ENCODE measurements at regions not wholly inside any gene's neighbourhood (a gene's known extent, or its start where the extent isn't known, plus 50 kb on each side); places are given as distances from the start of the nearest gene placed in this dataset.

DNA sequence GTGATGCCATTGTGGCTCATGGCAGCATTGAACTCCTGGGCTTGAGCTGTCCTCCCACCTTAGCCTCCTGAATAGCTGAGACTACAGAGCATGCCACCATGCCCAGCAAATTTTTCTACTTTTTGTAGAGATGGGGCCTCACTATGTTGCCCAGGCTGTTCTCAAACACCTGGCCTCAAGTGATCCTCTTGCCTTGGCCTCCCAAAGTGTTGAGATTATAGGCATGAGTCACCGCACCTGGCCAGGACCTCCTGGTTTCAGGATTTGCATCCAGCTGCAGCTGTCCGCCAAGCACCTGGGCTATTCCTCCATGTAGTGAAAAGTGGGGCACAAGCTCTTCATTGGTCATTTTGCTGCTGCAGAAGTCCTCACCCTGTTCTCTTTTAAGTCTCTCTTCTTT lies 58.9 kb downstream of the ZNF22 start:
- DNase-seq (ENCODE audit: low read depth in 1 of 2, low spot score in 1 of 2) (no peak), ATAC-seq (no peak), FAIRE-seq (no peak)
- H3K27ac ChIP-seq, result no peak overlapping the region
- WGBS (ENCODE audit: missing lambda C conversion rate), result 89% methylated on average over 1 of the region's 2 CpGs
- no peak overlapping the region for H3K4me2 ChIP-seq
- H3K9me3 ChIP-seq, result no peaks in the 10 kb centered on the region; the same call in 2 of the 3 replicates
- CTCF ChIA-PET, result no interaction called here
- TF ChIP-seq RAD21 (conservative IDR thresholded peaks at IDR 0.05 in 1 of 2, IDR thresholded peaks at IDR 0.05 in 1 of 2) (no peak), ZFP36 (IDR thresholded peaks at IDR 0.05; ENCODE audit: borderline replicate concordance, partially characterized antibody) (no peak), MYC (IDR thresholded peaks at IDR 0.05; ENCODE audit: borderline replicate concordance, low read length) (no peak), NFE2L2 (conservative IDR thresholded peaks at IDR 0.05; ENCODE audit: low read length) (no peak), KDM5A (IDR thresholded peaks at IDR 0.05) (no peak), GATA3 (IDR thresholded peaks at IDR 0.05; ENCODE audit: borderline replicate concordance) (no peak), HOXA7 (CRISPR knock-in tag; IDR thresholded peaks at IDR 0.05) (no peak), SMC3 (IDR thresholded peaks at IDR 0.05) (no peak), PHF8 (IDR thresholded peaks at IDR 0.05; ENCODE audit: borderline replicate concordance, low read depth) (no peak), NR3C1 (IDR thresholded peaks at IDR 0.05) (no peak), HEYL (CRISPR knock-in tag; IDR thresholded peaks at IDR 0.05) (no peak), POLR2AphosphoS2 (conservative IDR thresholded peaks at IDR 0.05; ENCODE audit: low read length) (no peak), CHD2 (IDR thresholded peaks at IDR 0.05; ENCODE audit: low read length, partially characterized antibody) (no peak), MAFK (IDR thresholded peaks at IDR 0.05; ENCODE audit: partially characterized antibody) (no peak)
- TF ChIP-seq, protein P1, sequence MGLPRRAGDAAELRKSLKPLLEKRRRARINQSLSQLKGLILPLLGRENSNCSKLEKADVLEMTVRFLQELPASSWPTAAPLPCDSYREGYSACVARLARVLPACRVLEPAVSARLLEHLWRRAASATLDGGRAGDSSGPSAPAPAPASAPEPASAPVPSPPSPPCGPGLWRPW (IDR thresholded peaks at IDR 0.05), result no peak
- TF ChIP-seq, protein P2, sequence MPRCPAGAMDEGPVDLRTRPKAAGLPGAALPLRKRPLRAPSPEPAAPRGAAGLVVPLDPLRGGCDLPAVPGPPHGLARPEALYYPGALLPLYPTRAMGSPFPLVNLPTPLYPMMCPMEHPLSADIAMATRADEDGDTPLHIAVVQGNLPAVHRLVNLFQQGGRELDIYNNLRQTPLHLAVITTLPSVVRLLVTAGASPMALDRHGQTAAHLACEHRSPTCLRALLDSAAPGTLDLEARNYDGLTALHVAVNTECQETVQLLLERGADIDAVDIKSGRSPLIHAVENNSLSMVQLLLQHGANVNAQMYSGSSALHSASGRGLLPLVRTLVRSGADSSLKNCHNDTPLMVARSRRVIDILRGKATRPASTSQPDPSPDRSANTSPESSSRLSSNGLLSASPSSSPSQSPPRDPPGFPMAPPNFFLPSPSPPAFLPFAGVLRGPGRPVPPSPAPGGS (IDR thresholded peaks at IDR 0.05), result no peak
- POLR2A ChIA-PET, result no interaction called here
- H3K4me3 ChIP-seq, result no peak overlapping the region
- no peaks in the 10 kb centered on the region for H3K4me1 ChIP-seq

DNA sequence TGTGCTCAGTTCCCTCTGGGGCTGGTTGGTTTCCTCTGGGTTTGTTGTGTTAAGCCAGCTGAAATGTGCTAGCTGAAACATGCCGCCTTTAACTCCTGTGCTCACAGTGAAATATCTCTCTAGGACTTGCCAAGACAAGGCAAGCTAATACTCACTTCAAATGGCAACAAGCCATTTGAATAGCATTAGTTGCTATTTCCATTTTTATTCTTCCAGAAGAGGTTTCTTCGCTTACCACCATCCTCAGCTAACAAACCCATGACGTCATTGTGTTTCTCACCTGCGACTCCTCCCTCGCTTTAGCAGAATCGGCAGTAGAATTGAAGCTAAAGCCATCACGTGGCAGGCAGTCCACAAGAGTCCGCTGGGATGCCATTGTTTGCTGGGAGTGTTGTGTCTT lies 61.3 kb downstream of the ZNF22 start:
- WGBS (ENCODE audit: missing lambda C conversion rate), result 49% methylated on average over 8 of the region's 8 CpGs

More for the DNA sequence above, 61.3 kb downstream of the ZNF22 start:
- no peak for ATAC-seq
- DNase-seq (ENCODE audit: low read depth in 1 of 2, low spot score in 1 of 2), result no peak
- FAIRE-seq, result no peak
- Histone ChIP-seq H3K4me1 (no peaks in the 10 kb centered on the region), H3K9me3 (no peaks in the 10 kb centered on the region; the same call in 2 of the 3 replicates), H3K4me3 (no peak overlapping the region), H3K4me2 (no peak overlapping the region), H3K27ac (no peak overlapping the region)
- ChIA-PET CTCF (interaction anchor here (1.1 to 1.5 kb wide), 2 partner anchors 17 to 51 kb away, joined by 3 read pairs; no protein-coding TSS in a partner anchor), POLR2A (no interaction called here)
- TF ChIP-seq HOXB13 (CRISPR knock-in tag; IDR thresholded peaks at IDR 0.05; ENCODE audit: low read depth) (no peak), ESRRA (IDR thresholded peaks at IDR 0.05; ENCODE audit: borderline replicate concordance, low read length) (no peak), EHF (CRISPR knock-in tag; IDR thresholded peaks at IDR 0.05) (no peak), POLR2AphosphoS2 (conservative IDR thresholded peaks at IDR 0.05; ENCODE audit: low read length) (no peak), NPAS2 (CRISPR knock-in tag; IDR thresholded peaks at IDR 0.05; ENCODE audit: borderline replicate concordance) (no peak), JUN (IDR thresholded peaks at IDR 0.05) (no peak)
- TF ChIP-seq, protein P3, sequence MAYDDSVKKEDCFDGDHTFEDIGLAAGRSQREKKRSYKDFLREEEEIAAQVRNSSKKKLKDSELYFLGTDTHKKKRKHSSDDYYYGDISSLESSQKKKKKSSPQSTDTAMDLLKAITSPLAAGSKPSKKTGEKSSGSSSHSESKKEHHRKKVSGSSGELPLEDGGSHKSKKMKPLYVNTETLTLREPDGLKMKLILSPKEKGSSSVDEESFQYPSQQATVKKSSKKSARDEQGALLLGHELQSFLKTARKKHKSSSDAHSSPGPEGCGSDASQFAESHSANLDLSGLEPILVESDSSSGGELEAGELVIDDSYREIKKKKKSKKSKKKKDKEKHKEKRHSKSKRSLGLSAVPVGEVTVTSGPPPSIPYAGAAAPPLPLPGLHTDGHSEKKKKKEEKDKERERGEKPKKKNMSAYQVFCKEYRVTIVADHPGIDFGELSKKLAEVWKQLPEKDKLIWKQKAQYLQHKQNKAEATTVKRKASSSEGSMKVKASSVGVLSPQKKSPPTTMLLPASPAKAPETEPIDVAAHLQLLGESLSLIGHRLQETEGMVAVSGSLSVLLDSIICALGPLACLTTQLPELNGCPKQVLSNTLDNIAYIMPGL (CRISPR knock-in tag; IDR thresholded peaks at IDR 0.05; ENCODE audit: borderline replicate concordance), result no peak
- TF ChIP-seq, protein P1 (IDR thresholded peaks at IDR 0.05), result no peak
- TF ChIP-seq, protein P4, sequence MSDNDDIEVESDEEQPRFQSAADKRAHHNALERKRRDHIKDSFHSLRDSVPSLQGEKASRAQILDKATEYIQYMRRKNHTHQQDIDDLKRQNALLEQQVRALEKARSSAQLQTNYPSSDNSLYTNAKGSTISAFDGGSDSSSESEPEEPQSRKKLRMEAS (IDR thresholded peaks at IDR 0.05), result no peak

Measured in A549 (cell line).